PC-3 (cell line): ENCODE measurements at regions not wholly inside any gene's neighbourhood (a gene's known extent, or its start where the extent isn't known, plus 50 kb on each side); places are given as distances from the start of the nearest gene placed in this dataset.
A peak's percentile ranks its signal among the peaks of the same experiment; 100 is the strongest.

ENCODE experiments used
- ATAC-seq: fragments of 200-7000 bp; cut with Tn5 transposase; 2 replicates; pipeline ENCODE4 v1.9.1; 2020; ENCODE audit warnings: mild to moderate bottlenecking, moderate library complexity
- BruUV-seq: library from RNA; stranded (reverse); fragments of 400-500 nt; replicated peaks from 2 replicates; lab custom pipeline; 2021; lab: Mats Ljungman, UMichigan
- CTCF ChIA-PET: fragments of 300-600 bp; sonication (Branson Sonifier 250); formaldehyde crosslinking; loops from one replicate; lab custom pipeline; 2022; ENCODE audit warnings: antibody characterized with exemption; lab: Charles Lee
- POLR2A ChIA-PET: fragments of 300-600 bp; sonication (Branson Sonifier 250); formaldehyde crosslinking; loops from one replicate; lab custom pipeline; 2022; ENCODE audit warnings: antibody characterized with exemption; ENCODE audit not compliant: unreplicated experiment; lab: Charles Lee
- DNase-seq: peaks from one replicate; pipeline ENCODE4 v3.0.0-alpha.2; 2015
- H2AFZ ChIP-seq: fragments of 300-600 bp; sonication (generic); 2 replicates; pipeline ENCODE4 v1.6.0; 2016; ENCODE audit warnings: antibody characterized with exemption, low read length
- H3F3A ChIP-seq: fragments of 300-600 bp; sonication (generic); one replicate; pipeline ENCODE4 v1.6.0; 2017; ENCODE audit warnings: antibody characterized with exemption, low read length, control low read depth, mild to moderate bottlenecking; ENCODE audit not compliant: unreplicated experiment
- H3K27ac ChIP-seq: fragments of 300-600 bp; sonication (generic); 2 replicates; pipeline ENCODE4 v1.5.1; 2016; ENCODE audit warnings: mild to moderate bottlenecking, low read length
- H3K27me3 ChIP-seq: fragments of 300-600 bp; sonication (generic); 2 replicates; pipeline ENCODE4 v1.6.1; 2016; ENCODE audit warnings: low read length, mixed read lengths
- H3K36me3 ChIP-seq: fragments of 300-600 bp; sonication (generic); 2 replicates; pipeline ENCODE4 v1.6.1; 2016; ENCODE audit warnings: low read depth, mixed run types, low read length, mixed read lengths
- H3K4me1 ChIP-seq: fragments of 300-600 bp; sonication (generic); 2 replicates; pipeline ENCODE4 v1.5.1; 2016; ENCODE audit warnings: low read length; ENCODE audit not compliant: insufficient read depth
- H3K4me2 ChIP-seq: fragments of 300-600 bp; sonication (generic); 2 replicates; pipeline ENCODE4 v1.6.0; 2016; ENCODE audit warnings: low read length
- H3K4me3 ChIP-seq: fragments of 300-600 bp; sonication (generic); 2 replicates; pipeline ENCODE4 v1.5.1; 2016; ENCODE audit warnings: mild to moderate bottlenecking, low read length, mixed read lengths
- H3K79me2 ChIP-seq: fragments of 300-600 bp; sonication (generic); 2 replicates; pipeline ENCODE4 v1.6.1; 2017; ENCODE audit warnings: low read length, mixed read lengths
- H3K9ac ChIP-seq: fragments of 300-600 bp; sonication (generic); 2 replicates; pipeline ENCODE4 v1.6.0; 2016; ENCODE audit warnings: mild to moderate bottlenecking, low read length
- H3K9me2 ChIP-seq: fragments of 300-600 bp; sonication (generic); replicated peaks from 2 replicates; pipeline ENCODE4 v1.6.1; 2016; ENCODE audit warnings: mixed run types, low read length, mixed read lengths
- H3K9me3 ChIP-seq: fragments of 300-600 bp; sonication (generic); 2 replicates; pipeline ENCODE4 v1.6.1; 2016; ENCODE audit warnings: low read length, mixed read lengths
- H4K20me1 ChIP-seq: fragments of 300-600 bp; sonication (generic); 2 replicates; pipeline ENCODE4 v1.6.1; 2016; ENCODE audit warnings: low read length, mixed read lengths
- EZH2 ChIP-seq: fragments of 300-600 bp; sonication (generic); IDR thresholded peaks from one replicate; pipeline ENCODE4 v1.6.1; 2017; ENCODE audit warnings: antibody characterized with exemption, mild to moderate bottlenecking, low read length; ENCODE audit not compliant: unreplicated experiment
- EZH2phosphoT487 ChIP-seq: fragments of 300-600 bp; sonication (generic); IDR thresholded peaks from 2 replicates; pipeline ENCODE4 v1.6.1; 2018; ENCODE audit warnings: mild to moderate bottlenecking, antibody characterized with exemption, low read length, borderline replicate concordance
- intact Hi-C: fragments of 100-400 bp; cut with micrococcal nuclease; formaldehyde crosslinking; loops from 2 replicates; pipeline ENCODE4 v1.9.0; 2023
- TF ChIP-seq, protein P1 (sequence below): fragments of 300-600 bp; sonication (generic); conservative IDR thresholded peaks from 2 replicates; pipeline ENCODE4 v1.5.1; 2017; ENCODE audit warnings: antibody characterized with exemption, low read depth, mild to moderate bottlenecking, low read length

GRCh38 chr3:107204121-107204520 lies 173.1 kb upstream of the CCDC54 start:
- no peak overlapping the region for H3K4me2 ChIP-seq
- CTCF ChIA-PET: no interaction called here
- H3K27ac ChIP-seq: no peak overlapping the region
- no peaks in the 10 kb centered on the region for H3K36me3 ChIP-seq
- H3K9ac ChIP-seq: no peak overlapping the region
- DNase-seq (no peak), ATAC-seq (no peak)
- H3K9me3 ChIP-seq: no peaks in the 10 kb centered on the region
- no peaks in the 10 kb centered on the region for H3K79me2 ChIP-seq
- intact Hi-C loops: loop anchor here (10.0 kb wide), 1 partner anchor 221 kb away; no protein-coding TSS in a partner anchor
- H3F3A ChIP-seq: no peaks in the 10 kb centered on the region
- POLR2A ChIA-PET: no interaction called here
- H3K4me3 ChIP-seq: no peak overlapping the region
- no peaks in the 10 kb centered on the region for H4K20me1 ChIP-seq
- H3K27me3 ChIP-seq: no peaks in the 10 kb centered on the region
- no peak overlapping the region for H2AFZ ChIP-seq
- TF ChIP-seq, protein P1, sequence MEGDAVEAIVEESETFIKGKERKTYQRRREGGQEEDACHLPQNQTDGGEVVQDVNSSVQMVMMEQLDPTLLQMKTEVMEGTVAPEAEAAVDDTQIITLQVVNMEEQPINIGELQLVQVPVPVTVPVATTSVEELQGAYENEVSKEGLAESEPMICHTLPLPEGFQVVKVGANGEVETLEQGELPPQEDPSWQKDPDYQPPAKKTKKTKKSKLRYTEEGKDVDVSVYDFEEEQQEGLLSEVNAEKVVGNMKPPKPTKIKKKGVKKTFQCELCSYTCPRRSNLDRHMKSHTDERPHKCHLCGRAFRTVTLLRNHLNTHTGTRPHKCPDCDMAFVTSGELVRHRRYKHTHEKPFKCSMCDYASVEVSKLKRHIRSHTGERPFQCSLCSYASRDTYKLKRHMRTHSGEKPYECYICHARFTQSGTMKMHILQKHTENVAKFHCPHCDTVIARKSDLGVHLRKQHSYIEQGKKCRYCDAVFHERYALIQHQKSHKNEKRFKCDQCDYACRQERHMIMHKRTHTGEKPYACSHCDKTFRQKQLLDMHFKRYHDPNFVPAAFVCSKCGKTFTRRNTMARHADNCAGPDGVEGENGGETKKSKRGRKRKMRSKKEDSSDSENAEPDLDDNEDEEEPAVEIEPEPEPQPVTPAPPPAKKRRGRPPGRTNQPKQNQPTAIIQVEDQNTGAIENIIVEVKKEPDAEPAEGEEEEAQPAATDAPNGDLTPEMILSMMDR: no peak
- TF ChIP-seq EZH2 (no peak), EZH2phosphoT487 (no peak)
- peaks cover 23% of the 10 kb centered on the region for H3K4me1 ChIP-seq
- BruUV-seq: no TSS peak
- no peaks in the 10 kb centered on the region for H3K9me2 ChIP-seq

DNA sequence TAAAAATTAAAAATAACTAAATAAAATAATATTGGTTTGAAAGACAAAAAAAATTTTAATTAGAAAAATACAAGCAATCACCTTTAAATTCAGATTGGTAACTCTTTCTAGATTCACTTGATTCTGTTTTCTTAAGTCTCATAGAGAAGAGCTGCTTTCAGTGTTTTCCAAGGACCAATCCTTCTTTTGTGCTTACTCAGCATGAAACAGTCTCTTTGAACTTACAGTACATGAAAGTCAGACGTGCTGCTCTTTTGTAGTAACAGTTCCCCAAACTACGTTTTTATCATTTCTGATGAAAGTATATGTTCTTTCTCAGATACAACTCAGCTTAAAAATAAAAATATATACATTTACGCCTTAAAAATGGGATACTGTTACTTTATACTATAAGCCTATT lies 171.9 kb upstream of the CCDC54 start:
- H3K36me3 ChIP-seq: no peaks in the 10 kb centered on the region
- no peaks in the 10 kb centered on the region for H3K27me3 ChIP-seq
- no peak overlapping the region for H3K4me2 ChIP-seq
- no peak overlapping the region for H2AFZ ChIP-seq
- H3K9me2 ChIP-seq: no peaks in the 10 kb centered on the region
- H3K9me3 ChIP-seq: no peaks in the 10 kb centered on the region
- ATAC-seq (no peak), DNase-seq (no peak)
- H3K4me1 ChIP-seq: peaks cover 25% of the 10 kb centered on the region
- no peak overlapping the region for H3K4me3 ChIP-seq
- no peak overlapping the region for H3K9ac ChIP-seq
- no TSS peak for BruUV-seq
- TF ChIP-seq EZH2phosphoT487: no peak
- TF ChIP-seq, protein P1: no peak
- TF ChIP-seq EZH2: no peak
- ChIA-PET CTCF (no interaction called here), POLR2A (no interaction called here)
- intact Hi-C loops: loop anchor here (5.0 to 10.0 kb wide), 3 partner anchors 162 to 317 kb away; partner anchors contain the start of gene BBX
- H3K79me2 ChIP-seq: no peaks in the 10 kb centered on the region
- no peaks in the 10 kb centered on the region for H3F3A ChIP-seq
- no peak overlapping the region for H3K27ac ChIP-seq
- H4K20me1 ChIP-seq: no peaks in the 10 kb centered on the region

GRCh38 chr3:107206141-107206540 lies 171.1 kb upstream of the CCDC54 start:
- H3K79me2 ChIP-seq: no peaks in the 10 kb centered on the region
- no peak overlapping the region for H2AFZ ChIP-seq
- DNase-seq: peak; percentile 86
- ChIA-PET POLR2A (no interaction called here), CTCF (interaction anchor here (0.5 to 0.9 kb wide), 3 partner anchors 63 to 484 kb away, joined by 3 to 12 read pairs (median 4); no protein-coding TSS in a partner anchor)
- H3K4me1 ChIP-seq: peaks cover 25% of the 10 kb centered on the region
- peak; percentile 44 for ATAC-seq
- no peaks in the 10 kb centered on the region for H3F3A ChIP-seq
- H4K20me1 ChIP-seq: no peaks in the 10 kb centered on the region
- H3K9me2 ChIP-seq: no peaks in the 10 kb centered on the region
- TF ChIP-seq, protein P1: peak; percentile 91
- no peak for TF ChIP-seq EZH2phosphoT487
- no peak overlapping the region for H3K9ac ChIP-seq
- H3K9me3 ChIP-seq: no peaks in the 10 kb centered on the region
- H3K27ac ChIP-seq: no peak overlapping the region
- intact Hi-C loops: loop anchor here (1.0 to 10.0 kb wide), 4 partner anchors 66 to 316 kb away; partner anchors contain the start of gene BBX
- H3K36me3 ChIP-seq: no peaks in the 10 kb centered on the region
- BruUV-seq: no TSS peak
- no peaks in the 10 kb centered on the region for H3K27me3 ChIP-seq
- no peak overlapping the region for H3K4me3 ChIP-seq
- H3K4me2 ChIP-seq: no peak overlapping the region
